ENCODE measurements at regions not wholly inside any gene's neighbourhood (a gene's known extent, or its start where the extent isn't known, plus 50 kb on each side); places are given as distances from the start of the nearest gene placed in this dataset.

- no peak overlapping the region for H4K8ac ChIP-seq (ENCODE audit: extremely low read depth, insufficient read depth, low read length)
- no peaks in the 10 kb centered on the region for H3K79me1 ChIP-seq (ENCODE audit: low read depth, low read length)
- no peak overlapping the region for H2BK20ac ChIP-seq (ENCODE audit: low read length)
- H3K4me3 ChIP-seq (ENCODE audit: extremely low read depth in 1 of 4, insufficient read depth in 2 of 4, low read depth in 3 of 4, low read length in 4 of 4): no peak overlapping the region
- no peak overlapping the region for H2BK5ac ChIP-seq (ENCODE audit: low read depth, low read length)
- no peak overlapping the region for H2AK5ac ChIP-seq (ENCODE audit: low read depth, low read length)
- H3K4ac ChIP-seq (replicated peaks; ENCODE audit: insufficient read length, low read depth, low read length): no peak overlapping the region
- no peak for FAIRE-seq
- no peaks in the 10 kb centered on the region for H4K20me1 ChIP-seq (replicated peaks in 1 of 2; ENCODE audit: control insufficient read depth in 1 of 2, insufficient read depth in 2 of 2, low read length in 2 of 2)
- ChIA-PET POLR2A (ENCODE audit: partially characterized antibody) (no interaction called here), CTCF (ENCODE audit: partially characterized antibody) (no interaction called here)
- no peaks in the 10 kb centered on the region for H3K27me3 ChIP-seq (replicated peaks in 1 of 4; ENCODE audit: control insufficient read depth in 3 of 4, extremely low read depth in 1 of 4, insufficient read depth in 3 of 4, low read length in 3 of 4)
- no peak overlapping the region for H3K4me2 ChIP-seq (ENCODE audit: insufficient read depth in 1 of 2, low read depth in 2 of 2, low read length in 2 of 2)
- H4K91ac ChIP-seq (replicated peaks; ENCODE audit: insufficient read length, low read length): no peak overlapping the region
- 0 out of 4 replicates have a peak, but pooled peaks cover 0 to 4% of the 10 kb centered on the region in 2 experiments for H3K9me3 ChIP-seq (ENCODE audit: insufficient read depth in 2 of 2, low read depth in 1 of 2, low read length in 1 of 2)
- TF ChIP-seq, protein P1, sequence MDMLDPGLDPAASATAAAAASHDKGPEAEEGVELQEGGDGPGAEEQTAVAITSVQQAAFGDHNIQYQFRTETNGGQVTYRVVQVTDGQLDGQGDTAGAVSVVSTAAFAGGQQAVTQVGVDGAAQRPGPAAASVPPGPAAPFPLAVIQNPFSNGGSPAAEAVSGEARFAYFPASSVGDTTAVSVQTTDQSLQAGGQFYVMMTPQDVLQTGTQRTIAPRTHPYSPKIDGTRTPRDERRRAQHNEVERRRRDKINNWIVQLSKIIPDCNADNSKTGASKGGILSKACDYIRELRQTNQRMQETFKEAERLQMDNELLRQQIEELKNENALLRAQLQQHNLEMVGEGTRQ (IDR thresholded peaks at IDR 0.05; ENCODE audit: low read length): no peak
- TF ChIP-seq POU5F1 (IDR thresholded peaks at IDR 0.05; ENCODE audit: low read depth, low read length) (no peak), MAX (IDR thresholded peaks at IDR 0.05) (no peak), TAF1 (IDR thresholded peaks at IDR 0.05; ENCODE audit: low read depth, low read length) (no peak), CHD2 (IDR thresholded peaks at IDR 0.05; ENCODE audit: low read length) (no peak), HDAC6 (IDR thresholded peaks at IDR 0.05; ENCODE audit: low read depth, low read length) (no peak), CBX5 (IDR thresholded peaks at IDR 0.05; ENCODE audit: low read depth, low read length) (no peak), MAFK (IDR thresholded peaks at IDR 0.05; ENCODE audit: low read depth, low read length) (no peak), RXRA (IDR thresholded peaks at IDR 0.05; ENCODE audit: insufficient read depth, low read depth, low read length) (no peak), CHD1 (IDR thresholded peaks at IDR 0.05; ENCODE audit: low read depth, low read length) (no peak)
- no peaks in the 10 kb centered on the region for H3K4me1 ChIP-seq (replicated peaks in 1 of 4; ENCODE audit: control insufficient read depth in 3 of 4, insufficient read depth in 4 of 4, low read length in 3 of 4)
- H2BK15ac ChIP-seq (ENCODE audit: low read length): no peak overlapping the region
- H2BK12ac ChIP-seq (ENCODE audit: low read depth, low read length): no peak overlapping the region
- H2BK120ac ChIP-seq (replicated peaks; ENCODE audit: low read depth, low read length): no peak overlapping the region
- H3K23me2 ChIP-seq (ENCODE audit: low read depth, low read length): no peaks in the 10 kb centered on the region
- no peak overlapping the region for H3K18ac ChIP-seq (ENCODE audit: extremely low read depth, low read length)
- no peaks in the 10 kb centered on the region for H3K79me2 ChIP-seq (ENCODE audit: control insufficient read depth in 1 of 2, insufficient read depth in 2 of 2, low read length in 2 of 2)
- H4K5ac ChIP-seq (ENCODE audit: insufficient read length, low read depth, low read length): no peak overlapping the region
- no peak overlapping the region for H2AFZ ChIP-seq (ENCODE audit: low read length)
- H3K27ac ChIP-seq (ENCODE audit: low read depth, low read length): no peak overlapping the region
- H3K36me3 ChIP-seq (ENCODE audit: control insufficient read depth in 2 of 4, insufficient read depth in 4 of 4, low read length in 3 of 4): no peaks in the 10 kb centered on the region
- no peak overlapping the region for H3K14ac ChIP-seq (ENCODE audit: insufficient read length)
- H3K9ac ChIP-seq (replicated peaks in 1 of 4; ENCODE audit: extremely low read depth in 1 of 4, low read depth in 3 of 4, low read length in 3 of 4): no peak overlapping the region
- DNase-seq (ENCODE audit: low read depth in 1 of 2, low spot score in 2 of 2): no peak
- no peak overlapping the region for H3K23ac ChIP-seq (ENCODE audit: insufficient read length)
- whole genome bisulfite sequencing, 2 experiments (ENCODE audit: extremely low coverage in 1 of 2, insufficient coverage in 1 of 2, insufficient read length in 1 of 2, insufficient replicate concordance in 2 of 2, low coverage in 1 of 2, low lambda C conversion rate in 2 of 2, missing lambda C conversion rate in 1 of 2): 100% methylated on average over 1 of the region's 1 CpG; no CpG with 5 or more reads in 1 of the 2 experiments
- no peak overlapping the region for H3K56ac ChIP-seq (replicated peaks; ENCODE audit: insufficient read length, low read depth, low read length)
Measured at GRCh38 chr6:67451874-67452273, 1183.2 kb upstream of the ADGRB3 start.

Data from H1 (cell line).